GM12874 (cell line): ENCODE measurements at regions not wholly inside any gene's neighbourhood (a gene's known extent, or its start where the extent isn't known, plus 50 kb on each side); places are given as distances from the start of the nearest gene placed in this dataset.

Experiments
- TF ChIP-seq, protein P1 (sequence below): IDR thresholded peaks from 2 replicates; pipeline ENCODE4 v1.5.1; 2011; ENCODE audit warnings: low read depth, mild to moderate bottlenecking, control low read depth, low read length, moderate library complexity; ENCODE audit not compliant: insufficient read depth

DNA sequence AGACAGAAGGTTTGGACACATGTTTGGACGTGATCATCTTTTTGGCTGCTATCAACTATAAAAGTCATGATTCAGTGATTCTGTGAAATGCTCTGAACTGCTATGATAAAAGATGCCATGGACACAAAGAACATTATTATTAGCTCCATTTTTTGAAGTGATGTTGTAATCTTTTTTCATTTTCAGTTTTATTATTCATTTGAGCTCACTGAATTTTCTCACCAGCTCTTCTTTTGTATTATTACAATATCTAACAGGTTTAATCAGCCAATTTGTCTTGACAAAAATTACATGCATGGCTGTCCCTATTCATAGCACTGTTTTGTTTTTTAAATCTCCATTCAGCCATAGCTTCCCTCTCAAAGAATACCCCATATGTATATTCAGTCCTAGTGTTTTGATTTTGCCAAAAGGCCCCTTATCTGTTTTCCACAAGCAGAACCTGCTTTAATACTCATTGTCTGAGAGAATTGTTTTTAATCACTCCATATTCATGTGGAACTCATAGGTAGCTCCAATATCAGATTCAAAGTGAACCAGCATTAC lies 314.0 kb upstream of the FAM98A start:
- TF ChIP-seq, protein P1, sequence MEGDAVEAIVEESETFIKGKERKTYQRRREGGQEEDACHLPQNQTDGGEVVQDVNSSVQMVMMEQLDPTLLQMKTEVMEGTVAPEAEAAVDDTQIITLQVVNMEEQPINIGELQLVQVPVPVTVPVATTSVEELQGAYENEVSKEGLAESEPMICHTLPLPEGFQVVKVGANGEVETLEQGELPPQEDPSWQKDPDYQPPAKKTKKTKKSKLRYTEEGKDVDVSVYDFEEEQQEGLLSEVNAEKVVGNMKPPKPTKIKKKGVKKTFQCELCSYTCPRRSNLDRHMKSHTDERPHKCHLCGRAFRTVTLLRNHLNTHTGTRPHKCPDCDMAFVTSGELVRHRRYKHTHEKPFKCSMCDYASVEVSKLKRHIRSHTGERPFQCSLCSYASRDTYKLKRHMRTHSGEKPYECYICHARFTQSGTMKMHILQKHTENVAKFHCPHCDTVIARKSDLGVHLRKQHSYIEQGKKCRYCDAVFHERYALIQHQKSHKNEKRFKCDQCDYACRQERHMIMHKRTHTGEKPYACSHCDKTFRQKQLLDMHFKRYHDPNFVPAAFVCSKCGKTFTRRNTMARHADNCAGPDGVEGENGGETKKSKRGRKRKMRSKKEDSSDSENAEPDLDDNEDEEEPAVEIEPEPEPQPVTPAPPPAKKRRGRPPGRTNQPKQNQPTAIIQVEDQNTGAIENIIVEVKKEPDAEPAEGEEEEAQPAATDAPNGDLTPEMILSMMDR: no peak

DNA sequence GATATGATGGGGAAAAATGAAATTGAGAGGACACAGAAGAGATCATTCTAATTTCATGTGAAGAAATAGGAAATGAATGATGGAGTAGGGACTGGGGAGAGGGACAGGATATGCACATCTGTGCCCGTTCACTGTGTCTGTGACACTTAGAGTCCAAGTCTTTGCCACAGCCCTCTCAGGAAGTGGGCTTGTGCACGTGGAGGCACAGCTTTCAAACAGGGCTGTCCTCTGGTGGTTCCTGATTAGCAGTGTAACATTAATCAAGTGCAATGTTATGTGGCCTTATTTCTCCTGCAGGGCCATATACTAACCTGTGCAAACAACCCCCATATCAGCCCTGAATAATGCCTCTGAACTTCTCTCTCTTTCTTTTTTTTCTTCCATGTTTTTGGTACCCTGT lies 312.2 kb upstream of the FAM98A start:
- TF ChIP-seq, protein P1: no peak

DNA sequence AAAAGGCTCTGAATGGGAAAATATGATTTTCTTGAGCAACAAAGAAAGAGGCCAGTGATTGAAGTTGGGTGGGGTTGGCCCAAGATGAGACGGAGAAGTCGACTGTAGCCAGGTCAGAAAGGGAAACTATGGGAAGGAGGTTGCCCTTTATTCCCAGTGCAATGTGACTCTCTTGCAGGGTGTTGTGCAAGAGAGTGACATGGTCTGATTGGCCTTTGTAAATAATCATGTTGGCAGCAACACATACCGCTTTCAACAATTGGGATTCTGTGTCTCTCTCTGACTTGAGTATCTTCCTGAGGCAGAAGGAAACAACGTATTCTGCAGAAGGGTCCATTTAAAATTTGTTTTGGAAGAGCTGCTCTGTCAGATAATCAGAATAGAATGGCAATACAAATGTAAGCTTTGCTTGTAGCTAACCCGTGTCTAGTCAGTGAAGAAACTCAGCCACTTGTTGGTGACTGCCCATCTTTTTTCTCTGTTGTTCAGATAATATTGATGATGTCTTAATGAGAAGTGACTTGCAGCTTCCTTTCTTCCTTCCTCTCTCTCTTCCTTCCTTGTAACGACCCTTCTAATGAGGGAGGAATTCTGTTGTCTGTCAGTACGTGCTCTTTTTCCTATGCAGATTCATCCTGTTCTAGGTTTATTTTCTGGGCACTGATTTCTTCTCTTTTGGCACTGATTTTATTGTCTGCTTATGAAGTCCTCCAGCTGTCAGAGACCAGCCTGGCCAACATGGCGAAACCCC lies 311.0 kb upstream of the FAM98A start:
- TF ChIP-seq, protein P1: no peak

DNA sequence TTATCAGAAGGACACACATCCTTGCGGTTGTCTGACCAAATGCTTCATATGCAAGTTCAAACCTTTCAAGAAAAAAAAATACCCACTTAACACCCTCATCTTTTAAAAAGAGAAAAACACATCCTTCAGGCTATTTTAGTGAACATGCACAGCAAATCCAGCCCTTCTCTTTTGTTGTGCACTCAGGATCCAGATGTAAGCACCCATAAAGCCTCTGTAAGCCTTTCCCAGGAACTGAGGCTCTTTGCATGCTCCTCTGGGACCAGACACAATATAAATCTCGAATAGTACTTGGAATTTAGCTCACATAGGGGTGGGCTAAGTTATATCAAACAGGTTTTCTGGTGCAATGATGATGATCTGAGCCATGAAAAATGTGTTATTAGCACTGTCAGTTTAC lies 308.8 kb upstream of the FAM98A start:
- TF ChIP-seq, protein P1: no peak

DNA sequence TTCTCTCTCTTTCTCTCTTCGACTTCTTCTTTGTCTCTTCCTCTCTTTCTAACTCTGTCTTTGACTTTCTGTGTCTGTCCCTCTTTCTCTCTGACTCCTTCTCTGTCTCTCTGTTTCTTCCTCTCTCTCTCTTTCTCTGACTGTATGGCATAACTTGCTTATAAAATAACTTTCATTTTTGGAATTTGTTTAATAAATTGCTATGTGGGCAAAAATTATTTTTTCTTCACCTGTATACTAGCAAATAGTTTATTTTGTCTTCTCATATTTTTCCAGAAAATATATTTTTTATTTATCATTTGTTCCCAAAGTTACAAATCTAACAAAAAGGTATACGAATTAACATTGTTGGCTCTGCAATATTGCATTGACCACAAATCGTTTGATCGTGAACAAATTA lies 305.7 kb upstream of the FAM98A start:
- TF ChIP-seq, protein P1: no peak

DNA sequence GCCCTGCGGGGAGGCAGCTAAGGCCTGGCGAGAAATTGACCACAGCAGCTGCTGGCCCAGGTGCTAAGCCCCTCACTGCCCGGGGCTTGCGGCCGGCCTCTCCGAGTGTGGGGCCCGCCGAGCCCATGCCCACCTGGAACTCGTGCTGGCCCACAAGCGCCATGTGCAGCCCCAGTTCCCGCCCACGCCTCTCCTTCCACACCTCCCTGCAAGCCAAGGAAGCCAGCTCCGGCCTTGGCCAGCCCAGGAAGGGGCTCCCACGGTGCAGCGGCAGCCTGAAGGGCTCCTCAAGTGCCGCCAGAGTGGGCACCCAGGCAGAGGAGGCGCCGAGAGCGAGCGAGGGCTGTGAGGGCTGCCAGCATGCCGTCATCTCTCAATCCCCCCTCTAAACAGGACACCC lies 304.6 kb upstream of the FAM98A start:
- TF ChIP-seq, protein P1: no peak

DNA sequence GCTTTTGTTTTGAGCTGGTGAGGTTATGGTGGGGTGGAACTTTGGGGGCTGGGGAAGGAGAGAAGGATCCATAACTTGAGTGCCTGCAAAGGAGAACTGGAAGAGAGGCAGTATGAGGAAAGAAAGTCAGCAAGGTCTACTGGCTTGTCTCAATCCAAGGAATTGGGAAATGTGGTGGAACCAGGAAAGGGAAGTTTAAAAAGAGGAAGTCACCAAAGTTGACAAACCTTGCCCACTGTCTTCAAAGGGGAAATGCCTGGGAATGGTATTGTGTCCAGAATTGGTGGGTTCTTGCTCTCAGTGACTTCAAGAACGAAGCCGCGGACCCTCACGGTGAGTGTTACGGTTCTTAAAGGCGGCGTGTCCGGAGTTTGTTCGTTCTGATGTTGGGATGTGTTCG lies 304.1 kb upstream of the FAM98A start:
- TF ChIP-seq, protein P1: no peak
